Muscle of arm (tissue), 1 donor: ENCODE measurements at regions not wholly inside any gene's neighbourhood (a gene's known extent, or its start where the extent isn't known, plus 50 kb on each side); places are given as distances from the start of the nearest gene placed in this dataset.
A peak's percentile ranks its signal among the peaks of the same experiment; 100 is the strongest.

Source experiments
- DNase-seq: peaks from one replicate; pipeline ENCODE4 v3.0.0-alpha.2; 2013

DNA sequence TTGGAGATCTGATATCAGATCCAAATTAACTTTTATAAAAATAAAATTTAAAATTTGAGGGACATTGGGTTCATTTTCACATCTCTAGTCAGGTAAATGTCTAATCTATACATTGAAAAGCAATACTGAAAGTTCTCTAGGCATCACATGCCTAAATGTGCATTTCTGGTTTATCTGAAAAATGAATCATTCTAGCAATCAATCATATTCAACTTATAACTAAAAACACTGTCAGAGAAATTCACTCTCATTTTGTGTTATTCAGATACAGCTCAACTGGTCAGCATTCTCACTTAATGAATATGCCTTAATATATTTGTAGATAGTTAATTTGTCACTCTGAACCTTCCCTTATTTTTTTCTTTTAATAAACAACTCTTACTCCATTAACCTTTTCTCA is 243.2 kb downstream of the CASP12 start:
- no peak for DNase-seq

- DNase-seq = no peak
Measured at GRCh38 chr11:104654181-104654813, 244.0 kb downstream of the CASP12 start.

DNA sequence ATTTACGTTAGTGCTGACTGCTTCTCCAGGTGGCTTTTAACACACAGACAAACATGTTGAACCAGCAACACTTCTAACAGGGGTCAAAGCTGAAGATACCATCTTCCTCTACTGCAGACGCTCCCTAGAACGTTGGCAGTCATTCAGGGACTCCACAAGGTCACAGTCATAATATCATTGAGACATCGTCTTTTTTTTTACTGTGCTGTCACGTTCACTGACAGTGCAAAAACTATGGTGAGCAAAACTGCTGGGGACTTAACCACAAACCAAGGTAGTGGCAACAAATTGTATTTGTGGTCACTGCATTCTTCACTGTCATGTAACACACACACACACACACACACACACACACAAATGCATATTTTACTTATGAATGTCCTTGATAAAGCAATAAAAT is 244.9 kb downstream of the CASP12 start:
- DNase-seq = no peak

DNA sequence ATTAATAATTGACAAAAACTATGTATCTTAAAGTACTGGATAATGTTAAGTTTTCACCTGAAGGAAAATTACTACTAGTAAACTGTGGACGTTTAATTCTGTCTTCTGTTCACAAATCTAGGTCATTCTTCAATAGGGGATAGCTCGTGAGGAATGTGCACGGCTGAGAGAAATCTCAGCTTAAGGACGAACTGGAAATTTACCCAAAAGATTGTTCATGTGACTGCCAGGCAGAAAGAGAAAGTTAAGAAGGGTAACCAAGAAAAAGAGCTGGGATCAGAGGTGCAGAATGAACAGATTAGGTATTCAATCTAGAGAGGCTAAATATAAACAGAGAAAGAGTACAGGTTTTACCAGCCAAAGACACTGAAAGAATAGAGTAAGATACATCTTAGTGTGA is 245.3 kb downstream of the CASP12 start:
- DNase-seq = no peak

- no peak for DNase-seq
Measured at GRCh38 chr11:104650234-104650633, 248.0 kb downstream of the CASP12 start.

- no peak for DNase-seq
Measured at GRCh38 chr11:104649002-104649401, 249.3 kb downstream of the CASP12 start.

GRCh38 chr11:104645261-104646222 is 252.7 kb downstream of the CASP12 start:
- no peak for DNase-seq

GRCh38 chr11:104637662-104638170 is 260.5 kb downstream of the CASP12 start:
- no peak for DNase-seq

- DNase-seq = no peak
Measured at GRCh38 chr11:104633226-104633625, 265.0 kb downstream of the CASP12 start.

- no peak for DNase-seq
Measured at GRCh38 chr11:104630352-104630751, 267.9 kb downstream of the CASP12 start.

GRCh38 chr11:104625246-104625645 is 273.0 kb downstream of the CASP12 start:
- no peak for DNase-seq

DNA sequence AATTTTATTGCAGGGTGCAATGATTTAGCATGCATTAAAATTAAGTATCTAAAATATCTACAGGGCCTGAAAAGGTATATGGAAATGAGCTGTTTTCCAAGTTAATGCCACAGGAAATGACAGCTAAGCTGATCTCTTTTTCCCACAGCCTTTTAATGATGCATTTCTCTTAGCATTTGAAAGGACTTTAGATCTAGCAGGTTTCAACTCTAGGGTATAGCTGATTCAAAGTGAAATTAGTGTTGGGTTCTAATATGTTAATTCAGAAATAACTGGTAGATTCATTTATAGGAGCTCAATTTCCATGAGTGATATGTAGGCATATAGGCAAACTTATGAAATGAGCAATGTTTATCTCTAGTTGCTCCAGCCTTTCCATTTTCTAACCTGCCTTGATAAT is 274.2 kb downstream of the CASP12 start:
- DNase-seq = no peak

DNA sequence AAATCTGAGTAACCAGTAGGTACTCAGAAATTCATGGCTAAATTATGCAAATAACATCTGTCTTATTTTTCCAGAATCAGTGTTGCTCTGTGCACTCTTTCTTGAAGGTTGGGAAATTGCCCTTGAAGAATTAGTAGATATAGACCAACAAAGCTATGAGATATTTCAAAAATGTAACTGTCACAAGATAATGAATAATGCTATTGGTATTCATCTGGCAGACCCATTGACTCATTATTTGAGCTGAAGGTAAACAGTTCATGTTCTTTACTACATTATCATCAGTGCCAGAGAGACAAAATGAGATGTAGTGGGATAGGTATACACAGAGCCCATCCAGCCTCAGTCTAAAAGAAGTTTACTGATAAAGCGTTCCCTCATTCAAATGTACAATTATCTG is 274.7 kb downstream of the CASP12 start:
- no peak for DNase-seq

DNA sequence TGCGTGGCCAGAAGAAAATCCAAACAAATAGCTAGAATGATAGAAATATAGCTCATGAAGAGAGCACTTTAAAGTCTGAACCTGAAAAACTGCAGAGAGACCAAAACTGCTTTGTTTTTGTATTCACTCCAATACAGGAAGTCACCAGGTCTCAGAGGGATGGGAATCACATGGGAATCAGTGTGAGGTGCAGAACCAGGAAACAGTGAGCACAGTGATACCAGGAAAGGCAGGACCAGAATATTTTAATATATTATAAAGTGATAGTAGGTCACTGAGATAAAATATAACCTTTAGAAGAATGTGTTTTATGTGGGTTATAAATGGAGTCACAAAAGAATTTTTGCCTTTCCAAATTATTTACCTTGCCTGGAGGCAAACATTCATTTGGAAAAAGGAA is 277.3 kb downstream of the CASP12 start:
- no peak for DNase-seq

GRCh38 chr11:104619751-104620150 is 278.5 kb downstream of the CASP12 start:
- DNase-seq = no peak

DNA sequence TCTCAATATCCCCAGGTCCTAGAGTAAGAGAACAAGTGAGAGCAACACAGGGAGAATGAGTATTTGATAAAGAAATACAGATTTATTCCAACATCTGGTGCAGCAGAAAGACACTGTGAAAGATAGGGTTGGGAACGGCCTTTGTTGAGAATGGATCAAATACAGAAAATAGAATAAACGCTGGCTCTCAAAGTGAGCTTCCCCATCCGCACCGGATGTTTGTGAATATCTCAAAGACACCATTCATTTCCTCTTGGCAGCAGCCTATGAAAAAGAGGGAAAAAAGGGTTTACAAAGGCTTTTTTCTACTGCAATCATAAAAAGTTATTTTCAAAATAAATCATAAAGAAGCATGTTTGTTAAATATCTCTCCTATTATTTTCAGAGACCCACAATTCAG is 279.3 kb downstream of the CASP12 start:
- no peak for DNase-seq

GRCh38 chr11:104614961-104615360 is 283.3 kb downstream of the CASP12 start:
- no peak for DNase-seq

DNA sequence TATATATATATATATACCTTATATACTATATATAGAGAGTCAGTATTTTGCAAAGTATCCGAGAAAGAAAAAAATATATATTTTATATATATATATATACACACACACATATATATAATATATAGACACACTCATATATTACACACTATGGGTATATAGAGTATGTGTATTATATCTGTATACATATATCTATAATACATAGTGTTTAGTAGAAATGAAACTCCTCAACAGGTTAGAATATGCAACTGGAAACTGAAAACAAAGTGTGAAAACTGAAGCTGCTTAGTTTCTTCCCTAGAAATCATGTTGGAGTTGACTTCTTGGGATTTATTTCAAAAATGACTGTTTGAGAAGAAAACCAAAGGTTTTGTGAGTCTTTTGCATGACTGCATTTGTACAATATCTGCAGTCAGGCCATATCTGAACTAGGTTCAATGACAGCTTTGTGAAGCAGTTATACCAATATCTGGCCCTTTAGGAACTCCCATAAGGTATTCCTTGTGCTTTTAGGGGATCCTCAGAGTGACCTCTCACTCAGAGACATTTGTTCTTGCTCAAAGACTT is 284.1 kb downstream of the CASP12 start:
- no peak for DNase-seq

DNA sequence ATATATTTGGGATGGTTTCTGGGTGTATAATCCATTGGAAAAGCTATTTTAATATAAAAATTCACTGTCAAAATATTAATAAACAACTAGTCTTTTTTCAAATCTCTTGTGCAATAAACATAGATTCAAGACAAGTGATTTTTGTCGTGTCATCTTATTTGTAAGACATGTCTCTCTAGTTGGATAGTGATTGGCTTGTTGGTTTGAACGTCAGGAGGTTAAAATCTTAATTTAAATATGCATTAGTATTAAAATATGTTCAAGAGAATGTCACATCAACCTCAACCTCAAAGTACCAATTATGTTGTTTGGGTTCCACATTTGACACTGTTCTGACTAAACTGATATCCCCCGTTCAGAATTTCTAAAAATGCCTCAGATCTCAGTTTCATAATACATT is 287.6 kb downstream of the CASP12 start:
- no peak for DNase-seq

GRCh38 chr11:104609311-104610085 is 288.8 kb downstream of the CASP12 start:
- DNase-seq = peak; percentile 55

GRCh38 chr11:104602643-104603042 is 295.6 kb downstream of the CASP12 start:
- no peak for DNase-seq
